Keratinocyte (primary cell): ENCODE measurements at regions not wholly inside any gene's neighbourhood (a gene's known extent, or its start where the extent isn't known, plus 50 kb on each side); places are given as distances from the start of the nearest gene placed in this dataset.

Source experiments
- DNase-seq: peaks from one replicate; pipeline ENCODE4 v3.0.0-alpha.2; 2011; ENCODE audit warnings: low read depth, missing footprints, low spot score
- FAIRE-seq: peaks from 2 replicates; lab custom pipeline; 2011; peaks lifted over from hg19 to GRCh38; lab: Jason Lieb, UNC
- H2AFZ ChIP-seq: 2 replicates; pipeline ENCODE4 v1.6.0; 2012; ENCODE audit warnings: low read length, control low read depth, inconsistent platforms; ENCODE audit not compliant: control insufficient read depth
- H3K27ac ChIP-seq: 2 replicates; pipeline ENCODE4 v1.5.1; 2011; ENCODE audit warnings: low read length; ENCODE audit not compliant: control insufficient read depth, insufficient read depth
- H3K27me3 ChIP-seq: 3 replicates; pipeline ENCODE4 v1.6.0; 2011; ENCODE audit warnings: low read length; ENCODE audit not compliant: control insufficient read depth, insufficient read depth; ENCODE audit errors: extremely low read depth
- H3K36me3 ChIP-seq, 2 experiments: 2 replicates in 1 of 2; 3 replicates in 1 of 2; pipeline ENCODE4 v1.5.1; 2011; ENCODE audit warnings: low read length in 2 of 2, mild to moderate bottlenecking in 1 of 2; ENCODE audit not compliant: control insufficient read depth in 2 of 2, insufficient read depth in 2 of 2; ENCODE audit errors: extremely low read depth in 1 of 2
- H3K4me1 ChIP-seq: 3 replicates; pipeline ENCODE4 v1.5.1; 2011; ENCODE audit warnings: low read length; ENCODE audit not compliant: control insufficient read depth, insufficient read depth; ENCODE audit errors: extremely low read depth
- H3K4me2 ChIP-seq: 3 replicates; pipeline ENCODE4 v1.6.0; 2011; ENCODE audit warnings: low read depth, low read length; ENCODE audit not compliant: control insufficient read depth, insufficient read depth; ENCODE audit errors: extremely low read depth
- H3K4me3 ChIP-seq, 3 experiments: fragments of 200-600 bp in 1 of 3; sonication (generic) in 1 of 3; 2 replicates in 2 of 3; 3 replicates in 1 of 3; pipeline ENCODE4 v1.5.1; 2011 to 2016; ENCODE audit warnings: low read length in 3 of 3, mild to moderate bottlenecking in 3 of 3, control low read depth in 2 of 3, inconsistent platforms in 1 of 3, low read depth in 1 of 3, mixed read lengths in 1 of 3, mixed run types in 1 of 3, moderate library complexity in 1 of 3; ENCODE audit not compliant: control insufficient read depth in 2 of 3, insufficient read depth in 2 of 3; ENCODE audit errors: extremely low read depth in 1 of 3
- H3K79me2 ChIP-seq: 2 replicates; pipeline ENCODE4 v1.6.0; 2012; ENCODE audit warnings: low read length; ENCODE audit not compliant: control insufficient read depth, insufficient read depth
- H3K9ac ChIP-seq: 3 replicates; pipeline ENCODE4 v1.6.0; 2011; ENCODE audit warnings: low read length; ENCODE audit not compliant: control insufficient read depth, insufficient read depth; ENCODE audit errors: extremely low read depth
- H3K9me1 ChIP-seq: 3 replicates; pipeline ENCODE4 v1.6.0; 2011; ENCODE audit warnings: low read length; ENCODE audit not compliant: control insufficient read depth, insufficient read depth; ENCODE audit errors: extremely low read depth
- H3K9me3 ChIP-seq: 2 replicates; pipeline ENCODE4 v1.5.1; 2012; ENCODE audit warnings: low read depth, low read length; ENCODE audit not compliant: control insufficient read depth
- H4K20me1 ChIP-seq: 3 replicates; pipeline ENCODE4 v1.6.0; 2011; ENCODE audit warnings: low read length; ENCODE audit not compliant: control insufficient read depth, insufficient read depth; ENCODE audit errors: extremely low read depth
- CTCF ChIP-seq, 3 experiments: IDR thresholded peaks in 1 of 3; conservative IDR thresholded peaks in 1 of 3; optimal IDR thresholded peaks in 1 of 3; 2 replicates in 2 of 3; 3 replicates in 1 of 3; pipeline versions ENCODE3 to v1.5.1; 2011; ENCODE audit warnings: low read length in 3 of 3, mild to moderate bottlenecking in 3 of 3, moderate library complexity in 2 of 3, control low read depth in 1 of 3, inconsistent platforms in 1 of 3; ENCODE audit not compliant: insufficient read depth in 2 of 3; ENCODE audit errors: extremely low read depth in 1 of 3
- EZH2 ChIP-seq: IDR thresholded peaks from one replicate; pipeline ENCODE4 v1.6.1; 2012; ENCODE audit warnings: inconsistent platforms, mild to moderate bottlenecking, low read length, moderate library complexity
- dilution Hi-C: fragments of 300-500 bp; cut with MboI; formaldehyde crosslinking; loops from one replicate; pipeline ENCODE4 v1.7.0; 2020; ENCODE audit warnings: low sequenced_read_pairs; ENCODE audit not compliant: extremely low pct_ligation_motif_present

- Histone ChIP-seq H3K4me3 (no peak overlapping the region), H3K4me1 (no peaks in the 10 kb centered on the region), H3K27ac (no peak overlapping the region), H3K79me2 (no peaks in the 10 kb centered on the region), H3K4me2 (no peak overlapping the region), H3K27me3 (no peaks in the 10 kb centered on the region), H2AFZ (no peak overlapping the region), H3K9me3 (no peaks in the 10 kb centered on the region), H3K36me3 (no peaks in the 10 kb centered on the region), H3K9ac (no peak overlapping the region), H4K20me1 (no peaks in the 10 kb centered on the region), H3K9me1 (no peaks in the 10 kb centered on the region)
- FAIRE-seq: no peak
- dilution Hi-C loops: no loop called here
- no peak for DNase-seq
- TF ChIP-seq EZH2: no peak
- TF ChIP-seq CTCF (optimal IDR thresholded peaks at IDR 0.05 in 1 of 3, IDR thresholded peaks at IDR 0.05 in 1 of 3, conservative IDR thresholded peaks at IDR 0.05 in 1 of 3; ENCODE audit: extremely low read depth in 1 of 3, insufficient read depth in 2 of 3, low read length in 3 of 3): no peak
These were observed 839.1 kb downstream of the GALC start for GRCh38 chr14:87153901-87154300.

GRCh38 chr14:87153391-87153790 is 839.6 kb downstream of the GALC start:
- Histone ChIP-seq H3K9me3 (no peaks in the 10 kb centered on the region), H2AFZ (no peak overlapping the region), H3K9ac (no peak overlapping the region), H3K9me1 (no peaks in the 10 kb centered on the region), H3K27me3 (no peaks in the 10 kb centered on the region), H3K79me2 (no peaks in the 10 kb centered on the region), H3K36me3 (no peaks in the 10 kb centered on the region), H4K20me1 (no peaks in the 10 kb centered on the region), H3K4me1 (no peaks in the 10 kb centered on the region), H3K27ac (no peak overlapping the region), H3K4me2 (no peak overlapping the region), H3K4me3 (no peak overlapping the region)
- FAIRE-seq (no peak), DNase-seq (no peak)
- TF ChIP-seq EZH2 (no peak), CTCF (optimal IDR thresholded peaks at IDR 0.05 in 1 of 3, IDR thresholded peaks at IDR 0.05 in 1 of 3, conservative IDR thresholded peaks at IDR 0.05 in 1 of 3; ENCODE audit: extremely low read depth in 1 of 3, insufficient read depth in 2 of 3, low read length in 3 of 3) (no peak)
- dilution Hi-C loops: no loop called here
